ENCODE measurements at regions not wholly inside any gene's neighbourhood (a gene's known extent, or its start where the extent isn't known, plus 50 kb on each side); places are given as distances from the start of the nearest gene placed in this dataset.

DNA sequence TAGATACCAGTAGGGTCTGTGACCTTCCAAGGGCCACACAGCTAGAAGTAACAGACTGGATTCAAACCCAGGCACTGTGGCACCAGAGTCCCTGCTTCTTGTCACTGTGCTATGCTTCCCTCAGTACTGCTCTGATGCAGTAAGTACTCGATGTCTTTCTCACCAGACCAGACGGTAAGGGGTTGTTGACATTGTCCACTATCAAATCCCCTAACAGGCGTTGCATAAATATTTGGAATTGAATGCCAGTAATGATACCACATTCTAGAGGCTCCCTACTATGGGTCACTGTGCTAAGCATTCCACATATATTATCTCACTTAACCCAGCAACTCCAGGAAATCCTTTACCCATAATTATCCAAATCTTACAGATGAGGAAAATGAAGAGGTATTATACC, 223.1 kb downstream of the C1D start:
- no peak overlapping the region for H3K4me3 ChIP-seq (replicated peaks; ENCODE audit: low read depth, low read length)
- no peak for DNase-seq (ENCODE audit: extremely low read depth, insufficient read length)

GRCh38 chr2:67840460-67841068, 222.2 kb downstream of the C1D start:
- Histone ChIP-seq H3K27me3 (replicated peaks; ENCODE audit: control insufficient read depth, insufficient read depth, low read length) (no peaks in the 10 kb centered on the region), H3K36me3 (ENCODE audit: control insufficient read depth, insufficient read depth, low read length) (no peaks in the 10 kb centered on the region), H3K4me3 (replicated peaks; ENCODE audit: low read depth, low read length) (no peak overlapping the region)
- TF ChIP-seq CTCF (IDR thresholded peaks at IDR 0.05; ENCODE audit: insufficient read depth, low read length, poor library complexity, severe bottlenecking), result peak; percentile 68
- peak; percentile 13 for DNase-seq (ENCODE audit: extremely low read depth, insufficient read length)

More for the DNA sequence above, 223.1 kb downstream of the C1D start:
- Histone ChIP-seq H3K27me3 (replicated peaks; ENCODE audit: control insufficient read depth, insufficient read depth, low read length) (no peaks in the 10 kb centered on the region), H3K36me3 (ENCODE audit: control insufficient read depth, insufficient read depth, low read length) (no peaks in the 10 kb centered on the region)
- TF ChIP-seq CTCF (IDR thresholded peaks at IDR 0.05; ENCODE audit: insufficient read depth, low read length, poor library complexity, severe bottlenecking), result no peak

DNA sequence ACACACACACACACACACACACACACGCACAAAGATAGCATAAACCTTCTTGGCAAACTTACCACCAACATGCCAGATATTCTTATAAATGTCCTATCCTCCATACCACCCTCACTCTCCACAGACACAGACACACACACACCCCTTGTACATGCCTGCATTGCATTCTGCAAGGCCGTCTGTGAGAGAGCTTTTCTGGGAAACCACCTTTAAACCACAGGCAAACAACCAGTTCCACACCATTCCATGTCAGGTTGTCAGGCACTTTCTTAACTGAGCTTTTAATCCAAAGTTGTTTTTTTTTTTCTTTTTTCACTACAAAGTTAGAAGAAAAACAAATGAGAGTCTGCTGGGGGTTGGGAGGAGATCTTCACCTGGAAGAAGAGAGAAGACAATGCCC, 221.1 kb downstream of the C1D start:
- H3K4me3 ChIP-seq (replicated peaks; ENCODE audit: low read depth, low read length), result no peak overlapping the region
- TF ChIP-seq CTCF (IDR thresholded peaks at IDR 0.05; ENCODE audit: insufficient read depth, low read length, poor library complexity, severe bottlenecking), result no peak
- no peak for DNase-seq (ENCODE audit: extremely low read depth, insufficient read length)
- H3K27me3 ChIP-seq (replicated peaks; ENCODE audit: control insufficient read depth, insufficient read depth, low read length), result no peaks in the 10 kb centered on the region
- H3K36me3 ChIP-seq (ENCODE audit: control insufficient read depth, insufficient read depth, low read length), result no peaks in the 10 kb centered on the region

- H3K27me3 ChIP-seq (replicated peaks; ENCODE audit: control insufficient read depth, insufficient read depth, low read length), result no peaks in the 10 kb centered on the region
These were observed 220.3 kb downstream of the C1D start for GRCh38 chr2:67842375-67842959.

DNA sequence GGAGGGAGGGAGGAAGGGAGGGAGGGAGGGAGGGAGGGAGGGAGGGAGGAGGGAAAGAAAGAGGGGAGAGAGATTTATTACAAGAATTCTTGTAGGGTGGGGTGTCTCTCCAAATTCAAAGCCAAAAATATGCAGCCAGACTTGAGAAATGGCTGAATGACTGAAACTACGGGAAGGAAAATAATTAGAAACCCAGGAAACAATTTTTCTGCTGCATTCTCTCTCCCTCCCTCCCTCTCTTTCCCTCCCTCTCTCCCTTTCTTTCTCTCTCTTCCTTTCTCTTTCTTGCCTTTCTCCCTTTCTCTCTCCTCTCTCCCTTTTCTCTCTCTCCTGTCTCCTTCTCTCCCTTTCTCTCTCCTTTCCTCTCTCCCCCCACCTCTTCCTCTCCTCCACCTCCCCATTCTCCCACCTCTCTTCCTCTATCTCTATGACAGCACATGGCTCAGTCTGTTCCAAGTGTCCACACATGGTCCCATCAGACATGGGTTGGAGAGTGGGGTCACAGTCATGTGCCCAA, 218.7 kb downstream of the C1D start:
- no peak for TF ChIP-seq CTCF (IDR thresholded peaks at IDR 0.05; ENCODE audit: insufficient read depth, low read length, poor library complexity, severe bottlenecking)
- no peaks in the 10 kb centered on the region for H3K36me3 ChIP-seq (ENCODE audit: control insufficient read depth, insufficient read depth, low read length)
- H3K4me3 ChIP-seq (replicated peaks; ENCODE audit: low read depth, low read length), result no peak overlapping the region
- no peaks in the 10 kb centered on the region for H3K27me3 ChIP-seq (replicated peaks; ENCODE audit: control insufficient read depth, insufficient read depth, low read length)
- DNase-seq (ENCODE audit: extremely low read depth, insufficient read length), result no peak

More at GRCh38 chr2:67842375-67842959, 220.3 kb downstream of the C1D start:
- TF ChIP-seq CTCF (IDR thresholded peaks at IDR 0.05; ENCODE audit: insufficient read depth, low read length, poor library complexity, severe bottlenecking), result no peak
- Histone ChIP-seq H3K36me3 (ENCODE audit: control insufficient read depth, insufficient read depth, low read length) (no peaks in the 10 kb centered on the region), H3K4me3 (replicated peaks; ENCODE audit: low read depth, low read length) (no peak overlapping the region)
- DNase-seq (ENCODE audit: extremely low read depth, insufficient read length), result no peak
